Colonic mucosa (tissue), 4 donors: ENCODE measurements at regions not wholly inside any gene's neighbourhood (a gene's known extent, or its start where the extent isn't known, plus 50 kb on each side); places are given as distances from the start of the nearest gene placed in this dataset.

ENCODE experiments used
- DNase-seq: peaks from one replicate; pipeline ENCODE4 v3.0.0-alpha.2; 2020
- H3K27ac ChIP-seq: fragments of 200-600 bp; one replicate; pipeline ENCODE4 v1.8.0; 2021
- H3K27me3 ChIP-seq: fragments of 200-600 bp; one replicate; pipeline ENCODE4 v1.8.0; 2021
- H3K36me3 ChIP-seq: fragments of 200-600 bp; one replicate; pipeline ENCODE4 v1.8.0; 2021
- H3K4me1 ChIP-seq: fragments of 200-600 bp; one replicate; pipeline ENCODE4 v1.8.0; 2021; ENCODE audit warnings: mild to moderate bottlenecking
- H3K4me3 ChIP-seq: fragments of 200-600 bp; one replicate; pipeline ENCODE4 v1.8.0; 2021
- H3K9ac ChIP-seq, 2 donors: one replicate each; pipeline ENCODE4 v1.7.0; 2013; ENCODE audit warnings: control low read depth in 2 of 2, low read depth in 2 of 2, low read length in 2 of 2
- H3K9me3 ChIP-seq: fragments of 200-600 bp; one replicate; pipeline ENCODE4 v1.8.0; 2021
- intact Hi-C: fragments of 100-400 bp; cut with DNase I; formaldehyde crosslinking; loops from one replicate; pipeline ENCODE4 v1.14.1; 2022
- TF ChIP-seq, protein P1 (sequence below): fragments of 200-600 bp; IDR thresholded peaks from one replicate; pipeline ENCODE4 v1.8.0; 2022; ENCODE audit warnings: antibody characterized with exemption, mild to moderate bottlenecking
- donor health status: healthy.
- donor health status: DM: no; HTN: no; CAD: no.
- donor health status: DM: no; HTN: no; CAD: no.

DNA sequence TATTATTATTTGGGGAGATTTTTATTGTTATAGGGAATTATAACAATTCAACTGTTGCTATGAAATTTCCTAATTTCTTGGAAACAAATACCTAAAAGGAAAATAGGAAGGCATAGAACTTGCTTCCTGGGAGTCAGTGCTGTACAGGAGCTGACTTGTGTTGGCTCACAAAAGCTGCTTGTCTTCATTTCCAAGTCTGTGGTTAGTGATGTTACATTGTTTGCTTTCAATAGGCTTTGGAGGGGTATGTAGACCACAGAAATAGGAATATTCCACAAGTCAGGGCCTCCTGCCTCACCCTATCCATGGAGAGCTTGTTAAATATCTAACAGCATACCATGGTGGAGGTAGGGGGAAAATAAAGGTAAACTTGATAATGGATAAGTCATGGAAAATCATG lies 688.9 kb upstream of the FAM98A start:
- intact Hi-C loops = no loop called here
- DNase-seq = no peak
- no peak overlapping the region for H3K9ac ChIP-seq
- TF ChIP-seq, protein P1, sequence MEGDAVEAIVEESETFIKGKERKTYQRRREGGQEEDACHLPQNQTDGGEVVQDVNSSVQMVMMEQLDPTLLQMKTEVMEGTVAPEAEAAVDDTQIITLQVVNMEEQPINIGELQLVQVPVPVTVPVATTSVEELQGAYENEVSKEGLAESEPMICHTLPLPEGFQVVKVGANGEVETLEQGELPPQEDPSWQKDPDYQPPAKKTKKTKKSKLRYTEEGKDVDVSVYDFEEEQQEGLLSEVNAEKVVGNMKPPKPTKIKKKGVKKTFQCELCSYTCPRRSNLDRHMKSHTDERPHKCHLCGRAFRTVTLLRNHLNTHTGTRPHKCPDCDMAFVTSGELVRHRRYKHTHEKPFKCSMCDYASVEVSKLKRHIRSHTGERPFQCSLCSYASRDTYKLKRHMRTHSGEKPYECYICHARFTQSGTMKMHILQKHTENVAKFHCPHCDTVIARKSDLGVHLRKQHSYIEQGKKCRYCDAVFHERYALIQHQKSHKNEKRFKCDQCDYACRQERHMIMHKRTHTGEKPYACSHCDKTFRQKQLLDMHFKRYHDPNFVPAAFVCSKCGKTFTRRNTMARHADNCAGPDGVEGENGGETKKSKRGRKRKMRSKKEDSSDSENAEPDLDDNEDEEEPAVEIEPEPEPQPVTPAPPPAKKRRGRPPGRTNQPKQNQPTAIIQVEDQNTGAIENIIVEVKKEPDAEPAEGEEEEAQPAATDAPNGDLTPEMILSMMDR = no peak
- no peaks in the 10 kb centered on the region for H3K36me3 ChIP-seq
- H3K27ac ChIP-seq = no peak overlapping the region
- H3K4me3 ChIP-seq = no peak overlapping the region
- H3K27me3 ChIP-seq = no peaks in the 10 kb centered on the region
- H3K4me1 ChIP-seq = no peaks in the 10 kb centered on the region
- H3K9me3 ChIP-seq = no peaks in the 10 kb centered on the region

DNA sequence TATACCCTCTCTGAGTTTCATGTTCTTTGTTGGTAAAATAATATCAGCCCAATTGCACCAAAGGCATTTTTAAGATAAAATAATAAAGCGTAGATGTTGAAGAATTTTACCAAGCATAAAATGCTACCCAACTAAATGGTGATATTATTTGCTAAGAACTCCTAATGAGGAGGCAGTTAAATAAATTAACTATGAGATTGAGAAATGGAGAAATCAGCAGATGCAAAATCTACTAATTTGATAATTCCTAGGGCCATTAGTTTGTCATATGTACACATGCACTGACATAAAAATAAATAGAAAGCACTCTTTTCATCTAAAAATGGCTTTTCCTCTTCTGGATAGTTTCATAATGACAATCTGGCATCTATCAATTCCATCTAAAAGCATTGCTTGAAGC lies 681.5 kb upstream of the FAM98A start:
- no peaks in the 10 kb centered on the region for H3K36me3 ChIP-seq
- no peaks in the 10 kb centered on the region for H3K9me3 ChIP-seq
- no peaks in the 10 kb centered on the region for H3K4me1 ChIP-seq
- TF ChIP-seq, protein P1 = no peak
- H3K4me3 ChIP-seq = no peak overlapping the region
- no peak for DNase-seq
- H3K27ac ChIP-seq = no peak overlapping the region
- intact Hi-C loops = no loop called here
- H3K27me3 ChIP-seq = no peaks in the 10 kb centered on the region
- no peak overlapping the region for H3K9ac ChIP-seq

DNA sequence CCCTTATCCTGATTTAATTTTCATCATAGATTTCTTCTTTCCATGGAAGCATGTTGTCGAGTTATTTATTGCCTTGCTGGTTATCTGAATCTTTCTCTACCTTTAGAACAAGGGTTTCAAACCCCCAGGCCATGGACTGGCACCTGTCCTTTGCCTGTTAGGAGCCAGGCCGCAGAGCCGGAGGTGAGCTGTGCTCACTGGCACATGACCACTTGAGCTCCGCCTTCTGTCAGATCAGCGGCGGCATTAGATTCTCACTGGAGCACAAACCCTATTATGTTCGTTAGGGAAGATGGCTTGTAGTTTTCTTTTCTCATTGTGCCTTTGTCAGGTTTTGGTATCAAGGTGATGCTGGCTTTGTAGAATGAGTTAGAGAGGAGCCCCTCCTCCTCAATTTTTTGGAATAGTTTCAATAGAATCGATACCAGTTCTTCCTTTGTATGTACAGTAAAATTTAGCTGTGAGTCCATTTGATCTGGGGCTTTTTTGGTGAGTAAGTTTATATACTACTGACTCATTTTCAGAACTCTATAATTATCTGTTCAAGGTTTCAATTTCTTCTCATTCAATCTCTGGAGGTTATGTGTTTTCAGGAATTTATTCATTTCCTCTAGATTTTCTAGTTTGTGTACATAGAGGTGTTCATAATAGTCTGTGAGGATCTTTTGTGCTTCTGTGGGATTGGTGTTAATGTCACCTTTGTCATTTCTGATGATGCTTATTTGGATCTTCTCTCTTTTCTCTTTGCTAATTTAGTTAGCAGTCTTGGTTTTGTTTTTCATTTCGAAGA lies 668.0 kb upstream of the FAM98A start:
- no peak for DNase-seq
- TF ChIP-seq, protein P1 = no peak
- no peak overlapping the region for H3K27ac ChIP-seq

DNA sequence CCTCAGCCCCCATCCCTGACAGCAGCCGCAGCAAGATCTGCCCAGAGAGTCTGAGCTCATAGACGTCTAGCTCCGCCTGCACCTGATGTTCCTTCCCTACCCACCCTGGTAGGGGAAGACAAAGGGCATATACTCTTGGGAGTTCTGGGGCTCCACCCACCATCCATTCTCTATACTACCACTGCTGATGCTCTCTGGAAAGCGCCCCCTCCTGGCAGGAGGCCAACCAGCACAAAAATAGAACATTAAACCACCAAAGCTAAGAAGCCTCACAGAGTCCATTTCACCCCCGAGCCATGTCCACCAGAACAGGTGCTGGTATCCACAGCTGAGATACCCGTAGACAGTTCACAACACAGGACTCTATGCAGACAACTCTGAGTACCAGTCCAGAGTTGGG lies 662.6 kb upstream of the FAM98A start:
- no peak overlapping the region for H3K27ac ChIP-seq
- no peaks in the 10 kb centered on the region for H3K4me1 ChIP-seq
- no peak overlapping the region for H3K9ac ChIP-seq
- TF ChIP-seq, protein P1 = no peak
- intact Hi-C loops = no loop called here
- no peaks in the 10 kb centered on the region for H3K36me3 ChIP-seq
- no peaks in the 10 kb centered on the region for H3K9me3 ChIP-seq
- H3K4me3 ChIP-seq = no peak overlapping the region
- no peak for DNase-seq
- no peaks in the 10 kb centered on the region for H3K27me3 ChIP-seq

More for the DNA sequence above, 668.0 kb upstream of the FAM98A start:
- H3K9ac ChIP-seq = no peak overlapping the region
- no peaks in the 10 kb centered on the region for H3K4me1 ChIP-seq
- no peaks in the 10 kb centered on the region for H3K36me3 ChIP-seq
- no peaks in the 10 kb centered on the region for H3K27me3 ChIP-seq
- H3K9me3 ChIP-seq = no peaks in the 10 kb centered on the region
- intact Hi-C loops = no loop called here
- no peak overlapping the region for H3K4me3 ChIP-seq

DNA sequence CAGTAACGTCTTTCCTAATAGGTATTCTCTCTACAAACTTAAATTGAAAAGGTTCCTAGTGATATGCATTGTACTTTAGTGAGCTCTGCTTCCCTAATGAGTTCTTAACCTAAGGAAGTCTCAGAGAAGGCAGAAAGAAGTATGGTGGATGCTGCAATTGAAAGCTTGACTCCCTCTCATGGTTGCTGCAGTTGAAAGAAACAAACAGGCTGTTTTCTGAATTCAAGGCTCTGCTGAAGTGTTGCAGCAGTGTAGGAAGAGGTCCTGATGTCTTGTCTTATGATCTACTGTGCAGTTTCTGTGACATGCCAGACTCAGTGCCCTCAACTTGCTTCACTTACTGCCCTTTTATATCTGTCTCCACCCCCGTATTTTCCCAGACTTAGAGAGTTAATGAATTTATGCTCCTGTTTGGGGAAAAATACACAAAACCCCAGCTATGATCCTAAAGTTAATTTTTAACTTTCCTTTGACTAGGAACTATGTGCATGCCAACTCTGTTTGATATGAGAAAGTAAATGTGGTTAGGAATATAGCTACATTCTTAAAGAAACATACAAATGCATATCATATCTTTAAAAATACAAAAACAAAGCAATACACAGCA lies 655.3 kb upstream of the FAM98A start:
- Histone ChIP-seq H3K27ac (peak overlapping the region; percentile 52), H3K36me3 (no peaks in the 10 kb centered on the region)

More for the DNA sequence above, 655.3 kb upstream of the FAM98A start:
- no peaks in the 10 kb centered on the region for H3K9me3 ChIP-seq
- no peak overlapping the region for H3K4me3 ChIP-seq
- no peak for DNase-seq
- H3K27me3 ChIP-seq = no peaks in the 10 kb centered on the region
- H3K4me1 ChIP-seq = no peaks in the 10 kb centered on the region
- intact Hi-C loops = no loop called here
- H3K9ac ChIP-seq = no peak overlapping the region
- TF ChIP-seq, protein P1 = no peak
